Sigmoid colon (tissue), 3 donors: ENCODE measurements at regions not wholly inside any gene's neighbourhood (a gene's known extent, or its start where the extent isn't known, plus 50 kb on each side); places are given as distances from the start of the nearest gene placed in this dataset.

Source experiments
- CTCF ChIP-seq, 4 experiments: fragments of 450-650 bp in 3 of 4; fragments of 200-600 bp in 1 of 4; IDR thresholded peaks; one replicate each; pipeline ENCODE4 v1.5.1; 2016 to 2019; ENCODE audit warnings: antibody characterized with exemption in 4 of 4, mild to moderate bottlenecking in 3 of 4, moderate library complexity in 2 of 4
- POLR2A ChIP-seq, 2 donors: fragments of 450-650 bp; IDR thresholded peaks; one replicate each; pipeline ENCODE4 v1.6.1; 2016; ENCODE audit warnings: antibody characterized with exemption in 2 of 2, mild to moderate bottlenecking in 2 of 2, moderate library complexity in 2 of 2

GRCh38 chr17:70674061-70674460 is 504.7 kb downstream of the KCNJ2 start:
- TF ChIP-seq CTCF (IDR thresholded peaks at IDR 0.05) (no peak), POLR2A (IDR thresholded peaks at IDR 0.05) (no peak)
